Stimulated activated CD4-positive, alpha-beta T cell treated with anti-CD3 and anti-CD28 coated beads, Interleukin-15, amount 100 ng/mL, for 24 hours (primary cell): ENCODE measurements at regions not wholly inside any gene's neighbourhood (a gene's known extent, or its start where the extent isn't known, plus 50 kb on each side); places are given as distances from the start of the nearest gene placed in this dataset.
"Not testable (repeated sequence)": the region's sequence is repeated elsewhere in the genome, so short reads cannot be mapped to it uniquely, and the experiment has no call there.

Source experiments
- DNase-seq: peaks from one replicate; pipeline ENCODE4 v3.0.0-alpha.2; 2020

DNA sequence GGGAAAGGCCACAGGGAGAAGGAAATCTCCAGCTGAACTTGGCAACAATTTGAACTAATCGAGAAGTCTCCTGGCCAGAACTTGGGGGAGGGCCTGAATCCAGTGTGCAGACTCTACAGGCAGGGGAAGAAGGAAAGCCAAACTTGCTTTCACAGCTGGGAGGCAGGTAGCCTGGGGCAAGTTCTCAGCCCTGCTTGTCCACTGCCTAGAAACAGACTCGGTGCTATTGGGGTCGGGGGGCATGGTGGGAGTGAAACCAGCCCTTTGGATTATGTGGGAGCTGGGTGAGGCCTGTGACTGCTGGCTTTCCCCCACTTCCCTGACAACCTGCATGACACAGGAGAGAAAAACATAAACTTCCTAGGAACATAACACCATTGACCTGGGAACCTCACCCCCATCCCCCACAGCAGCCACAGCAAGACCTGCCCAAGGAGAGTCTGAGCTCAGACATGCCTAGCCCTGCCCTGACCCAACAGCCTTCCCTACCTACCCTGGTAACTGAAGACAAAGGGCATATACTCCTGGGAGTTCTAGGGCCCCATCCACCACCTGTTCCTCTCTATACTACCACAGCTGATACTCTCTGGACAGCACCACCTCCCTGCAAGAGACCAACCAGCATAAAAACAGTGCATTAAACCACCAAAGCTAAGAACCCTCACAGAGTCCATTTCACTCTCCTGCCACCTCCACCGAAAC, 103.7 kb upstream of the MNS1 start:
- no peak for DNase-seq

DNA sequence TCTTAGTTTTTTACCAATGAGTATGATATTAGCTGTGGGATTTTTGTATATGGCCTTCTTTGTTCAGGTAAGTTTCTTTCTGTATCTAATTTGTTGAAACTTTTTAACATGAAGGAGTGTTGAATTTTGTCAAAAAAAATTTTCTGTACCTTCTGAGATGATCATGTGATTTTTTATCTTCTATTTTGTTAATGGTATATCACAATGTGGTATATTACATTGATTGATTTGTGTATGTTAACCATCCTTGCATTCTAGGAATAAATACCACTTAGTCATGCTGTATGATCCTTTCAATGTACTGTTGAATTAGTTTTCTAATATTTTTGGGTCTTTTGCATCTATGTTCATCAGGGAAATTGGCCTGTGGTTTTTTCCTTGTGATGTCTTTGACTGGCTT, 92.5 kb upstream of the MNS1 start:
- DNase-seq: no peak

DNA sequence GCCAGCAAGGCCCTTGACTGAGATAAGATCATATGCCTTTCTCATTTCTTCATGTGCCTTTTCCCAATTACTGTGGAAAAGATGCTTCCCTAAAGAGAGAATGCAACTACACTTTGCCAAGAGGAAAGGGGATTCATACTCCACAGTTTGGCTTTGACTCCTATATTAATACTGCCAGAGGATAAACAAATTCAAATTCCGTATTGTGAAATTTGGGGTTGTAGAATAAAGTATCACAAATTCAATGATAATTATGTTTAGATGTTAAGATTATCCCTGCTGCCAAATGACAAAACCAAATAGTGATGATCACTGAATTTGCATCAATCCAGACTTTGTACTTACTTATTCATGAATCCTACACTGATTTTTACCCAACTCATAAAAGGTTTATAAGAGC, 88.5 kb upstream of the MNS1 start:
- DNase-seq: no peak

DNA sequence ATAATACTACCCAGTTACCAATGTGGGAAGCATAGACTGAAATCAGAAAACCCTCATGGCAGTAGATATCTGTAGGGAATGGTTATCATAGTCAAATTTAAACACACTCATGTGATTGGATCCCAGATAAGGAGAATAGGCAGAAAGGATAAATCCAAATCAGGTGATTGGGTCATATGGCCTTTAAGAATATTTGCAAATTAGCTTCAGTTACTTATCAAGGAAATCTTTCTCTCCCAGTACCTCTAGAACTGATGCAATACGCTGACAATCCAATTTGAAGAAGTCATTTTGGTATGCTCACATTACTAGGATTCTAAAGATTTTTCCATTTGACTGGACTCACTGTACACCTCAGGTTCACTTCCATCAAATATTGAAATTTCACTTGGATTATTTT, 87.7 kb upstream of the MNS1 start:
- no peak for DNase-seq

DNA sequence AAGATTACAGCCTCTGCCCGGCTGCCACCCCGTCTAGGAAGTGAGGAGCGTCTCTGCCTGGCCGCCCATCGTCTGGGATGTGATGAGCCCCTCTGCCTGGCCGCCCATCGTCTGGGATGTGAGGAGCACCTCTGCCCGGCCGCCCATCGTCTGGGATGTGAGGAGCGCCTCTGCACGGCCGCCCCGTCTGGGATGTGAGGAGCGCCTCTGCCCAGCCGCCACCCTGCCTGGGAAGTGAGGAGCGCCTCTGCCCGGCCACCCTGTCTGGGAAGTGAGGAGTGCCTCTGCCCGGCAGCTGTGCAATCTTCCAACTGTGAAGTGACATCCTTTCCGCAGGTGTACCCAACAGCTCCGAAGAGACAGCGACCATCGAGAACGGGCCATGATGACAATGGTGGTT, 75.6 kb upstream of the MNS1 start:
- DNase-seq: not testable (repeated sequence)

DNA sequence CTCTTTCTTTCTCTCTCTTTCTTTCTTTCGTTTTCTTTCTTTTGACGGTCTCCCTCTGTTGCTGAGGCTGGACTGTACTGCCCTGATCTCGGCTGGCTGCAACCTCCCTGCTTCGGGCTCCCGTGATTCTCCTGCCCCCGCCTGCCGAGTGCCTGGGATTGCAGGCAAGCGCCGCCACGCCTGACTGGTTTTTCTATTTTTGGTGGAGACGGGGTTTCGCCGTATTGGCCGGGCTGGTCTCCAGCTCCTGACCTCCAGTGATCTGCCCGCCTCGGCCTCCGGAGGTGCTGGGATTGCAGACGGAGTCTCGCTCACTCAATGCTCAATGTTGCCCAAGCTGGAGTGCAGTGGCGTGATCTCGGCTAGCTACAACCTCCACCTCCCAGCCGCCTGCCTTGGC, 75.2 kb upstream of the MNS1 start:
- not testable (repeated sequence) for DNase-seq

DNA sequence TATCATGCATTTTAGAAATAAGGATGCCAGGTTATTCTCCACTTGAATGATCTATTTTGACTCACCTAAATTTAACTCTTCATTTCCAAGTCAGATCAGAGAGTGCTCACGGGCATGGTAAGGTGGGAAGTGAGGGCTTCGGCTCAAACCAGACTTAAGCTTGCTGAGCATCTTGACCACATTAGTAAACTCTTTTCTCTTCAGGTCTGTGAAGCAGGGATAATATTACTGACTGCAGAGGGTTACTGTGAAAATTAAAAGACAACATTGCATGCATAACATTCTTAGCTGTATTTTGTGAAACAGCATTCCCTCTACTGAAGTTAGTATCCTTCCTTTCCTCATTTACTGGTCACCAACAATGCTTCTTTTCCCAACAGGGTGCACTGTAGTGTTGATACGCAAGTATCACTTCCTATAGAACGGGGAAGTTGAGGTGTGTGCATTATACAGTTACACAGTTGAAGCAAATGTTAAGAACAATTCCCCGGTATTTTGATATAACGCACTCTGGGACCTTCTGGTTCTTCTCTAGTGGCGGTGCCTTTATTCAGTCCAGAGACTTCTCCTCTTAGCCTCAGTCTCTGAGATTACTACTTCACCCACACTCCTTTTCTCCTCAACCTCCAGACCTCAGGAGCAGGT, 74.1 kb upstream of the MNS1 start:
- no peak for DNase-seq

DNA sequence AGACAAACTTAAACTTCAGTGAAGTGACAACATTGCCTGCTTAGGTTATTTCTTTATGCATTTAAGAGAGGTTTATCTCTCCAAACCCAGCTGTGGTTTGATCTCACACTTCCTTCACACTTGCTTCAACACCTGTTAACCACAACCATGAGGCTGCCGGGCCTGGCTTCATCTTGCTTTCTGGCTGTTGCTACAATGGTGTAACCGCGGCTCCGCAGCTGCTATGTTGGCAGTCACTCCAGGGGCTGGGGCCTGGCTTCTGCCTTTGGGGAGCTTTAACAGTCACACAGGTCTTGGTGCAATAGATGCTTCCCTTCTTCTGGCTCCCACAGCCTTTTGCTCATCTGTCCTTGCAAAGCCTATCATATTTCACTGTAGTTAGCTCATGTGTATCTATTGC, 72.9 kb upstream of the MNS1 start:
- DNase-seq: peak; percentile 27

DNA sequence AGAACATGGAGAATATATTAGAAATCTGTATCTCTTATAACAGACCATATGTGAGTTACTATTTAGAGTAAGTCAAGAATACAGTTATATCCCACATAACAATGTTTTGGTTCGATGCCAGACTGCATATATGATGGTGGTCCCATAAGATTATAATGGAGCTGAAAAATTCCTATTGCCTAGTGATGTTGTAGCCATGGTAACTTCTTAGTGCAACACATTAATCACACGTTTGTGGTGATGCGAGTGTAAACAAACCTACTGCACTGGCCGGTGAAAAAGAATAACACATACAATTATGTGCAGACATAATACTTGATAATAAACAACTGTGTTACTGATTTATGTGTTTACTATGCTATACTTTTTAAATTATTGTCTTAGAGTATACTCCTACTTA, 69.8 kb upstream of the MNS1 start:
- no peak for DNase-seq

DNA sequence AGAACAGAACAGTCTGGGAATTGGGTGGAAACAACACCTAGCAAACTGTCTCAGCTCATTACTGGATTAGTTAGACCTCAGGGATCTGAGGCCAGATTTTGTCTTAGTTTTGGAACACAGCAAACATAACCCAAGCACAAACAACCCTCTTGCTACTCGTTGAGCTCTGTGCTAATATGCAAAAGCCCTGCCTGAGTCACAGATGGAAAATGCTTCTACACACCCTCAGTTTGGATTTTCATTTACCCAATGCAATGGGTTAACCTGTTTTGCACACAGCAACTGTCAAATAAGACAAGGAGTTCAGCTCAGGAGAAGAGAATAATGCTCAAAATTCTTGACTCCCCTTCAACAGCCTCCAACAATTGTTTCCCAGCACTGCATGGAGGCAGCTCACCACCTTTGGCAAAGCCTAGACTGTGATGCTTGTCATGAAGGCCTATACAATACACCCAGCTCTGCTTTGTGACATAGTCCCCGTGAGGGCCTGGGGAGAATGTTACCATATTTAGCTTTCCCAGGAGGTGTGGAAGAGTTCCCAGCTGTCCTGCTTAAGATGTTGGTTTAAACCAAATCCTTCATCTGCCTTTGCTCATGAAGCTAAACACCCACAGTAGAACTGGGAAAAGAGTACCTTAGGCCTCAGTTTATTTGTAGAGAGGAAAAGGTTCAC, 68.9 kb upstream of the MNS1 start:
- no peak for DNase-seq

DNA sequence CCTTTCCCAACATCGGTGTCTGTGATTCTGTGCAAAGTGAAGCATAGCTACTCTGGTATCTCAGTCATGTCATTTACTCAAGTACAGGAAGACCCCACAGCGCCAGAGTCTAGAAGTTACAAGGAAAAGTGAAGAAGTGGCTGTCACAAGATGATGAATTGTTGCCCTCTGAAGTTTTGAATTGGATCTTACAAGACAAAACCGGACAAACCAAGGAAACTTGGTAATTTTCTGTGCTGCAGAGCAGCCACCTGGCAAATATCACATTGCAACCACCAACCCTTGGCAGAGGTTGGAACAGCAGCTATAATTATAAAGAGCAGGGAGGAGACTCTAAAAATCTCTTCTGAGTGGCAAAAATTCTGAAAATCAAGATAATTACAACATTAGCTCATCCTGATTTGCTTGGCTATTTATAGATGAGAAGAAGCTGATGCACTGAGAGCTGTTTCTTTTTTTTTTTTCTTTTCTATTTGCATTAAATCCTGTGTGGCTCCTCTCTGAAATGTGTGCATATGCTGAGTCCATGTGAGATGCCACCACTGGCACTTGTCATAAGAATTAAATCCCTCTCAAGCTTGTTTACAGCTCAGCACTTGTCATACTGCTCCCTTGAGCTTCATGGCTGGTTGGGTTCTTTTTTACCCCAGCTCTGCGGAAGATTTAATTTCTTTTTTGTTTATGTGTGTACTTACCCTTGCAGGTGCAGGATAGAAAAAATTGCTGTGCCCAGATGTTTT, 68.0 kb upstream of the MNS1 start:
- no peak for DNase-seq

DNA sequence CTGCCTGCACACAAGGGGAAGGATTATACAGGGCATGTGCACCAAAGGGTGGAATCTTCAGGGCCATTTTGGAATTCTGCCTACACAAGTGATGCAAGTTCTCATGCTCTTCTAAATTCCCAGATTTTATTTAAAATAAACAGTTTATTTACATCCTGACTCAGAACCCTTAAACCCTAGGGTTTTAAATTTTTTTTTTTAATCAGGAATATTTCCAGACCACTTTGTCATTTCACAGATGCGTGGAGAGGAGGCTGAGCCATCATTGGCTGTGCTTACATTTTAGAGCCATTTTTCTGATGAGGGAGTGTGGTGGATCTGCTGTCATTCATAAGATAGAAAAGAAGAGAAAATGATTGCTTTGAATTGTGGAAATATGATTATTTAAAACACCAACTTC, 65.2 kb upstream of the MNS1 start:
- no peak for DNase-seq

DNA sequence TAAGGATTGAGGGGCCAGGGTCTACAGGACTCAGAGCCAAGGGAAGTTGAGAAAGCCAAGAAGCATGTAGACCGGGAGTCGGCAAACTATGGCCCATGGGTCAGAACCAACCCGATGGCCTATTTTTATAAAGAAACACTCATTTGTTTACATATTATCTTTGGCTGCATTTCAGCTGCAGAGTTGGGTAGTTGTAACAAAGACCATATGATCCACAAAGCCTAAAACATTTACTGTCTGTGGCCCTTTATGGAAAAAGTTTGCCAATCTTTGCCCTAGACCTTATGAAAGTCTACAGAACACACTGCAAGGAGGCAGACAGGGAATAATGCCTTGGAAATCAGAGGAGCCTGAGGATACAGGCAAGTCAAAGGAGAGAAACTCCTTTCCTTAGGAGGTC, 63.2 kb upstream of the MNS1 start:
- DNase-seq: no peak

DNA sequence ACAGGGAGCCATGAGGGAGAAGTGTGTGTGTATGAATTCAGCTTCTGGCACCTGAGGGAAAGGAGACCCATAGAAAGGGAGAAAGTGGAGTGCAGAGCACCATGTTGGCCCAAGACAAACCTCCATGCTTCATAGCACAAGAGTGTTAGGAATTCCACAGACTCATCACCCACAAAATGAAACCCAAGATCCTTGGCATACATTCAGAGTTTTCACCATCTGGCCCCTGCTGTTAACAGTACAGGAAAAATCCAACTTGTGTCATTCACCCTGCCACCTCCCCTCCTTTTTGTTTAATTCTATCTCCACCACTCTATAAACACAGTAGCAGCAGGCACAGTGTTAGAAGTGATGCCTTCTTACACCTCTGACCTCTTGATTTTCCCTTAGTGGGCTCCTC, 60.0 kb upstream of the MNS1 start:
- no peak for DNase-seq

DNA sequence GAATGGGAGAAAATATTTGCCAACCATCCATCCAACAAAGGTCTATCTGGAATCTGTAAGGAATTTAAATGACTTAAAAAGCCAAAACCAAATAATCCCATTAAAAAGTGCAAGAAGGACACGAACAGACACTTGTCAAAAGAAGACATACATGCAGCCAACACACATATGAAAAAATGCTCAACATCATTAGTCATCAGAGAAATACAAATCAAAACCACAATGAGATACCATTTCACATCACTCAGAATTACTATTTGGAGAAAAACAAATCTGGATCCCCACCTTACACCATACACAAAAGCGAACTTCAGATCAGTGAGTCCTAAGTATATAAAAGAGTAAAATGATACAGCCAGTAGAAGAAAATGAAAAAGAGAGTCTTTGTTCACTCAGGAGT, 58.6 kb upstream of the MNS1 start:
- DNase-seq: no peak

DNA sequence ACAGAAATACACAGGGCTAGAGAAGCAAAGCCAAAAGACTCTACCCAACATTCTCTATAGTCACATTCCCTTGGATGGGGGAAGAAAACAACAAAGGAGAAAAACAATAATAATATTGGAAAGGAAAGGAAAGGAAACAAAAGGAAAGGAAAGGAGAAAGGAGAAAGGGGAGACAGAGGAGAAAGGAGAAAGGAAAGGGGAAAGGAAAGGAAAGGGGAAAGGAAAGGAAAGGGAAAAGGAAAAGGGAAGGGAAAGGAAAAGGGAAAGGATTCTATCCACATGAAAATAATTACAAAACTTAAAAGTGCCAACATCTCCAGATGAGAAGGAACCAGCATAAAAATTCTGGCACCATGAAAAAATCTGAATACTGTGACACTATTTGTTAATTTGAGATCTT, 54.1 kb upstream of the MNS1 start:
- no peak for DNase-seq
